ENCODE measurements at regions not wholly inside any gene's neighbourhood (a gene's known extent, or its start where the extent isn't known, plus 50 kb on each side); places are given as distances from the start of the nearest gene placed in this dataset.

GRCh38 chr2:8403876-8404275 is 278.0 kb upstream of the ID2 start:
- no peak for DNase-seq (ENCODE audit: low read depth)

DNA sequence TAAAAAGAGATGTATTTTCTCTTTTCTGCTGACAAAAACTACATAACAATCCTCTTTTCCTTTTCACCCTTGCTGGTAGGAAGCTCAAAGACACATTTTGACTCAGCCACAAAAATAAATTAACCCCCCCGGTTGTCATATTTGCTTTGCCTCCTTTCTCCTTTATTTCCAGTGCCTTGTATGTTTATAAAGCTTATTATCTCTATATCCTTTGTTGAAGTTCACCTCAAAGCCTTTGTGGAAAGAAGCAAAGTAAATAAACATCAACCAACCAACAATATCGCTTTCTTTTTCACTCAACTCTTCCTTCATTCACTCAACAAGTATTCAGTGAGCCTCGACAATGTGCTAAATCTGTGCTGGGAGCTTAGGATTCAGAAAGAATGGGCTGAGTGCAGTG is 276.5 kb upstream of the ID2 start:
- DNase-seq (ENCODE audit: low read depth) = no peak

GRCh38 chr2:8406271-8406670 is 275.6 kb upstream of the ID2 start:
- DNase-seq (ENCODE audit: low read depth) = peak; percentile 20

DNA sequence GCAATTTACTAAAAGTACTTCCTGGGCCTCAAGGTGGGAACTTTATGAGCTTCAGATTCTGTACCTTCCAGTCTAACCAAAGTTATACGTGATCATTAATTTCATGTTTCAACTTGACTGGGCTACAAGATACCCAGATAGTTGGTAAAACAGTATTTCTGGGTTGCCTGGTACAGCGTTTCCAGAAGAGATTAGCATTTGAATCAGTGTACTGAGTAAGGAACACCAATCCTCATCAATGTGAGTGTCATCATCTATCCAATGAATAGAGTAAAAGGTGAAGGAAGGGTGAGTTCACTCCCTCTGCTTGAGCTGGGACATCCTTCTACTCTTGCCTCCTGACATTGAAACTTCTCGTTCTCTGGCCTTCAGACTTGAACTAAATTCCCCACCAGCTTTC is 274.5 kb upstream of the ID2 start:
- no peak for DNase-seq (ENCODE audit: low read depth)

GRCh38 chr2:8408560-8409460 is 273.0 kb upstream of the ID2 start:
- DNase-seq (ENCODE audit: low read depth) = no peak

DNA sequence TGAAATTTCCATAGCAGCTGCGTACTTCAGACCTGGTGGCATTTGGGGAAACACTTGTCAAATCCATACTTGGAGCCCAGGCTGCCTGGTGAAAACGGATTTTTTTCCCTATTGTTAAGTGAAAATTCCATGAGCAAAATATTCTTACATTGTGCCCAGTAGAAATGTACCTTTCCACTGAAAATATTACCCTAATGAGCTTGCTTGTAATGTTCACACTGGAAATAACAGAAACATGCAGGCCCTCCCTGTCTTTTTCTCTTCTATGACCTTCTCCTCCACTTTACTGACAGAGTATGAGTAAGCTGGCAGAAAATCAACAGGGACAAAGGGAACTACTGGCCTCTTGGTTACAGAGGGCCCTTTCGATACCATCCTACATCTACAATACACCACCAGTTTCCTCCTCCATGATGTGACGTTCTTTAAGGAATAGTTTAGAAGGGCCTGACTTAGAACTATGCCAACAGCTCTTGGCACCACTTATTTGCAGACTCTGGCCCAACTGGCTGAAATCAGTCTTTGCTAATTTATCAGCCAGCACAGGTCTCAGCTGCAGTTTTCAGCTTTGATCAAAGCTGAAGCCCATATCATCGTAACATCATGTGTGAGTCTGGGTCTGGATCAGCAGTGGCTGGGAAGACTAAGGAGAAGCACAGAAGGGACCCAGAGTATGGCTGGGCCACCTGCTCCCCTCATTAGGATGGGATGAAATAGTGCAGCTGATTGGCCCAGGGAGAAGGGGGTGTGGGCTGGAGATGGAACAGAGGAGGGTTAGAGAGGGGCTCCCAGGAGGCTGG is 272.2 kb upstream of the ID2 start:
- DNase-seq (ENCODE audit: low read depth) = no peak

- DNase-seq (ENCODE audit: low read depth) = no peak
Measured at GRCh38 chr2:8412082-8412481, 269.8 kb upstream of the ID2 start.

GRCh38 chr2:8412586-8412985 is 269.3 kb upstream of the ID2 start:
- peak; percentile 43 for DNase-seq (ENCODE audit: low read depth)

GRCh38 chr2:8413589-8414135 is 268.2 kb upstream of the ID2 start:
- no peak for DNase-seq (ENCODE audit: low read depth)

DNA sequence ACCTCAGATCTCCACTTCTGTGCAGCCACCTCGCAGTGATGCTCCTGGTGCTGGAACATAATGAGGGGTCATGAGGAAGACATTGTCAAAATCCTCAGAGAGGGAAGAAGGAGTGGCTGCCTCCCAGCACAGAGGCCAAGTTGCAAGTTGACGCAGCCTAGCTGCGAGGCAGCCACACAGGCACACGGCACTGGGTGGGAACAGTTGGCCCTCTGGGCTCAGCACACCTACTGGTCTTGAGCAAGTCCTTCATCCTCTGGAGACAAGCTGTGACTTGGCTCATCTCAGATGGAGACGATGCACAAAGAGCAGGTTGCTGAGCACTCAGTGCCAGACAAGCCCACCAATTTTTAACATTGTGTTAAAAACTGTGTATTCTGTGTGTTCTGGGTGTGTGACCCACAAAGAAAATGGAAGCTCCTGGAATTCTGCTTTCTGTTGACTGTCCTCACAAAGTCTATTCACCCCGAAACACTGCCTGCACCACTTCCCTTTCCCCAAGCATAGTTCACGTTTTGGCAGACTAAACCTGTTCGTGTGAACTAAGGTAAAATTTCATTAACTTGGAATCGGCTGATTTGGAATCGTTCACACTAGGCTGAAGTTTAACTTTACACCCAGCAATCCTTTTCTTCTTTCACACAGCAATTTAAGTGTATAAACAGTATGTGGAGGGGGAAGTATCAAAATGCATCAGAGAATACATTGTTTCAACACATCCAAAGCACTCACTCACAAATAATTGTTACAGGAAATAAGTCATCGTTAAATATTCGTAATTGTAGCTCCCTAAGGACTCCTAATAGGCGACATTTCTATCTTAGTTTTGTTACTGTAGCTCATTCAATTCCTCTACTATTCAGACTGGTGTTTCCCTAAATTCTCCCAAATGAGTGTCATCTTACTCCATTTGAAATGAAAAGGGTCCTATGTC is 266.6 kb upstream of the ID2 start:
- DNase-seq (ENCODE audit: low read depth) = no peak

GRCh38 chr2:8416001-8416571 is 265.8 kb upstream of the ID2 start:
- DNase-seq (ENCODE audit: low read depth) = peak; percentile 35

DNA sequence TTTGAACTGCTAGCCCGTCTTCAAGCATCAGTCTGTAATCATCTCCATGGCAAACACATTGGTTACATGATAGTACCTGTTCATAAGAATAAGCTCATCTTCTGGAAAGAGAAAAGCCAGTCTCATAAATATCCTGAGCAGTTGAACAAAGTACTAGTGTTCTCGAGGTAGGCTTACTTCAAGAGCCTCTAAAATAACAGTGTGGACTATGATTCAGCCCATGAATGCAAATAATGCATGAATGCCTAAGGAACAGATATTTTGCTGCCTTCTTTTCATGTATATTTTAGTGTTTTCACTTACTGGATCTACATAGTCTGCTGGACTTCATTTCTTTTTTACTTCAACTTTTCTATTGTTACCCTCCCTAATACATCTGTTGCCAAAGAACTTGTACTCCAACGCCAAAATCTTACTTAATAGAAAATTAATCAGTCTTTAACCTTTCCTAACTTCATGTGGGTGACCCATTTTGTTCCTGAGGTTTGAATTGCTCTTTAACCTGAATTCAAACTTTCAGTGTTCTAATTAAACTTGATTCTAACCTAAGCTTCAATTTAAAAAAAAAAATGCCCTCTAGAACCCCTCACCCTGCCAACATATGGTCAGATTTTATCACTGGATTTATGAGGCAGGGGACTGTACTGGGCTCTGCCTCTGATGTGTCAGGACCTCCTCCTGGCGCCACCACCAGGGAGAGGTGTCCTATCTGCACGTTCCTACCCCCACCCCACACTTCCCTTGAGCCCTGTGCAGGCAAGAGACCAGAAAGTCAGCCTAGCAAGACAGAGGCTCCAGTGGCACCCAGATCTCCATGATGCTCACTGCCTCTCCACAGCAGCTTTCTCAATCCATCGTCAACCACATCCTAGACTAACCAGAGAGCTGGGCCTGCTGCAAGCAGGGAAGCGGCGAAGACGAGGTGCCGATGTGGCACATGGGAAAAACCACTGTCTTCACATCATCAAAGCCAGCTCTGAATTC is 264.7 kb upstream of the ID2 start:
- peak; percentile 39 for DNase-seq (ENCODE audit: low read depth)

DNA sequence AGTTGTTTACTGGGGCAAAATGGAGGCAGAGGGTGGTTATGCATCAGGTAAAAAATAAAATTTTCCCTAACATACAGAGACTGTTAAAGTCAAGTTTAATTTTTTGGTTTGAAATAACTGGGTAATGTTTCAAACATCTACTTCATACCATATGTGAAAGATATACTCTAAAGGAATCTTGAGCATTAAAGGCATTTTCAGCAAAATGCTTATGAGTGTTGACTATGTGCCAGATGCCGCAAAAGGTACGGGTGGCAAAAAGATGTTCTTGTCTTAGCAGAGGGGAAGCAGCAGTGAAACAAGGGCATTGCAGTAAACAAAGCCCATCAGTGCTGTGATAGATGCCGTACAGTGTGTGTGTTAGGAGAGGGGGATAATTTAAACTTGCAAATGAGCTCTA is 263.1 kb upstream of the ID2 start:
- DNase-seq (ENCODE audit: low read depth) = peak; percentile 89

GRCh38 chr2:8421658-8422449 is 260.0 kb upstream of the ID2 start:
- no peak for DNase-seq (ENCODE audit: low read depth)

- peak; percentile 51 for DNase-seq (ENCODE audit: low read depth)
Measured at GRCh38 chr2:8422450-8422800, 259.4 kb upstream of the ID2 start.

DNA sequence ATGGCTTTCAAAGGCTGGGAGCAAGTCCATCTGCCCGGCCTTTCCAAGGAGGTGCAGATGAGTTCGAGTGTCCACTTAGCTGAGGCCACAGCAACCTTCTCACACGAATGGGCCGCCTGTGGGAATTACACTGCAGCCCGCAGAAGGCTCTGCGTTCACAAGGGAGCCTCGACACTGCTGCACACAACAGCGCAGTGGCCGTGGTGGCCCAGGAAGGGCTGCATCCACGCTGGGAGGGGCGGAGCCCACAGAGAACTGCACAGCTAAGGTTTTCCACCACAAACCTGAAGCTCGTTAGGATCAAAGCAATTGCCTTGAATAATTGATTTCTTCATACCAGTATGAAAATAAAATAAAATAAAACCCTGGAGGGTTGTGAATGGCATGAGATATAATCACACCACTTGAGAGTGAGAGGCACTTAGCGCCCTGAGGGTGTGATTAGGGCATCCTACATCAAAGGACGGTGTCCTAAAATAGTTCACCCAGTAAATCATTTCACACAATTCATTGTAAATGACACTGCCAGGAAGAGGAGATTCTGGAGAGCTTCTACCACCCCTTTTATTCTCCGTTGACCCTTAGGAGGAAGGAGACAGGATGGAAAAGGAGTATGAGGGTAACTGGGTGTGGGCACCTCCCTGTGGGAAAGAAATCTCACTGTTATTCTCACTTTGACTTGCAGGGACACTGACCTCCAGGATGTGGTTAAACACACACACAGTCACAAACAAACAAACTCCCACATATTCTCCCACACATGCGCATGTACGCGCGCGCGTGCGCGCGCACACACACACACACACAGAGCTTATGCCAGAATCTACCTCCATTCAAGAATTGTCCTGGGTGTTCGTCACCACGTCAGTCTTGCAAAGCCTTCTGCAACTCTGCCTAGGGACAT is 256.6 kb upstream of the ID2 start:
- no peak for DNase-seq (ENCODE audit: low read depth)

DNA sequence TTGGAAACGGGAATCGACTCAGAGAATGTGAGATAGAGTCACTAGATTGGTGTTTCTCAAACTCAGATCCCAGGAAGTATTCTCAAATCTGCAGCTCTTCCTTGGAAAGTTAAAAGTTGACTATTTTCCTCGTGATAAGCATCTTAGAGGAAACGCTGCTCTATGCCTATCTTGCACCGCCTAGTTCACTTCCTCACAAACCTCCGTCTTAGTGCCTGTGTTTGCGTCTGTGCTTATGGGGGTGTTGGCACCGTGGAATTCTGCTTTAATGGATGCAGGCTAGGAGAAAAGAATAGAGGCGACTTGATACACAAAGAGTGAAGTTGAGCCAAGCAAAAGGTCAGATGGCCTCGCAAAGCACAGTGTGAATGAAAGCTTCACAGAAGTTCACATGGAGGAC is 255.3 kb upstream of the ID2 start:
- no peak for DNase-seq (ENCODE audit: low read depth)

- DNase-seq (ENCODE audit: low read depth) = no peak
Measured at GRCh38 chr2:8427211-8427610, 254.6 kb upstream of the ID2 start.
